Spleen (tissue), 7 donors: ENCODE measurements at regions not wholly inside any gene's neighbourhood (a gene's known extent, or its start where the extent isn't known, plus 50 kb on each side); places are given as distances from the start of the nearest gene placed in this dataset.

Source experiments
- CTCF ChIP-seq, 11 experiments: fragments of 200-600 bp in 7 of 11; fragments of 450-650 bp in 4 of 11; sonication (generic) in 4 of 11; IDR thresholded peaks in 8 of 11; conservative IDR thresholded peaks in 3 of 11; 1 replicate in 7 of 11; 2 replicates in 4 of 11; pipeline versions ENCODE4 v1.4.0 to v1.8.0; 2016 to 2021; ENCODE audit warnings: antibody characterized with exemption in 11 of 11, inconsistent platforms in 4 of 11, mild to moderate bottlenecking in 1 of 11
- POLR2A ChIP-seq, 3 donors: fragments of 450-650 bp; IDR thresholded peaks; one replicate each; pipeline ENCODE4 v1.5.1; 2017; ENCODE audit warnings: antibody characterized with exemption in 3 of 3, mild to moderate bottlenecking in 1 of 3
- POLR2AphosphoS5 ChIP-seq, 3 donors: sonication (generic); formaldehyde crosslinking; IDR thresholded peaks; one replicate each; pipeline ENCODE4 v1.5.1; 2017; ENCODE audit warnings: antibody characterized with exemption in 3 of 3
- donor health status: DM: no; HTN: no; CAD: no; lungs with moderate emphysema.
- donor health status: DM: no; HTN: no; CAD: no.
- donor health status: DM: no; HTN: no; CAD: no.

- TF ChIP-seq POLR2AphosphoS5 (IDR thresholded peaks at IDR 0.05) (no peak), POLR2A (IDR thresholded peaks at IDR 0.05) (no peak), CTCF (IDR thresholded peaks at IDR 0.05 in 8 of 11, conservative IDR thresholded peaks at IDR 0.05 in 3 of 11) (no peak)
These were observed 551.8 kb upstream of the KIF2B start for GRCh38 chr17:53270936-53271335.
